ENCODE measurements at regions not wholly inside any gene's neighbourhood (a gene's known extent, or its start where the extent isn't known, plus 50 kb on each side); places are given as distances from the start of the nearest gene placed in this dataset.

DNA sequence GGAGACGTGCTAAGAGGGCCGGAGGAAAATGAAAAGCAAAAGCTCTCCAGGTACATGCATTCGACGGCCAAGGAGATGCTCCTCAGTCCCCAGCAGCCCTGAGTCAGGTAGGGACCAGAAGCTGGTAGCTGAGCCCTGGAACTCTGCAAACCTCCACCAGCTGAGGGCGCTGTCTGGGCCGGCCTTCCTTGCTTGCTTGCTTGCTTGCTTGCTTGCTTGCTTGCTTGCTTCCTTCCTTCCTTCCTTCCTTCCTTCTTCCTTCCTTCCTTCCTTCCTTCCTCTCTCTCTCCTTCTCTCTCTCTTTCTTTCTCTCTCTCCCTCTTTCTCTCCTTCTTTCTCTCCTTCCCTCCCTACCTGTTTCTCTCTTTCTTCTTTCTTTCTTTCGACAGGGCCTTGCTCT is 94.6 kb upstream of the RASGRF1 start:
- TF ChIP-seq, protein P1, sequence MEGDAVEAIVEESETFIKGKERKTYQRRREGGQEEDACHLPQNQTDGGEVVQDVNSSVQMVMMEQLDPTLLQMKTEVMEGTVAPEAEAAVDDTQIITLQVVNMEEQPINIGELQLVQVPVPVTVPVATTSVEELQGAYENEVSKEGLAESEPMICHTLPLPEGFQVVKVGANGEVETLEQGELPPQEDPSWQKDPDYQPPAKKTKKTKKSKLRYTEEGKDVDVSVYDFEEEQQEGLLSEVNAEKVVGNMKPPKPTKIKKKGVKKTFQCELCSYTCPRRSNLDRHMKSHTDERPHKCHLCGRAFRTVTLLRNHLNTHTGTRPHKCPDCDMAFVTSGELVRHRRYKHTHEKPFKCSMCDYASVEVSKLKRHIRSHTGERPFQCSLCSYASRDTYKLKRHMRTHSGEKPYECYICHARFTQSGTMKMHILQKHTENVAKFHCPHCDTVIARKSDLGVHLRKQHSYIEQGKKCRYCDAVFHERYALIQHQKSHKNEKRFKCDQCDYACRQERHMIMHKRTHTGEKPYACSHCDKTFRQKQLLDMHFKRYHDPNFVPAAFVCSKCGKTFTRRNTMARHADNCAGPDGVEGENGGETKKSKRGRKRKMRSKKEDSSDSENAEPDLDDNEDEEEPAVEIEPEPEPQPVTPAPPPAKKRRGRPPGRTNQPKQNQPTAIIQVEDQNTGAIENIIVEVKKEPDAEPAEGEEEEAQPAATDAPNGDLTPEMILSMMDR (IDR thresholded peaks at IDR 0.05 in 8 of 11, conservative IDR thresholded peaks at IDR 0.05 in 3 of 11): no peak
- TF ChIP-seq POLR2A (IDR thresholded peaks at IDR 0.05) (no peak), POLR2AphosphoS5 (IDR thresholded peaks at IDR 0.05) (no peak)
